GM20000 (cell line): ENCODE measurements at regions not wholly inside any gene's neighbourhood (a gene's known extent, or its start where the extent isn't known, plus 50 kb on each side); places are given as distances from the start of the nearest gene placed in this dataset.

Experiments used
- DNase-seq: peaks from one replicate; pipeline ENCODE4 v3.0.0; 2012; ENCODE audit warnings: low spot score
- CTCF ChIP-seq: IDR thresholded peaks from 2 replicates; pipeline ENCODE4 v1.5.1; 2012; ENCODE audit warnings: mild to moderate bottlenecking, control low read depth; ENCODE audit errors: extremely low read depth, missing control alignments

- DNase-seq: no peak
- no peak for TF ChIP-seq CTCF
These were observed 98.7 kb downstream of the CPZ start for GRCh38 chr4:8691151-8691775.

- TF ChIP-seq CTCF: no peak
- no peak for DNase-seq
These were observed 97.9 kb downstream of the CPZ start for GRCh38 chr4:8690216-8691150.

DNA sequence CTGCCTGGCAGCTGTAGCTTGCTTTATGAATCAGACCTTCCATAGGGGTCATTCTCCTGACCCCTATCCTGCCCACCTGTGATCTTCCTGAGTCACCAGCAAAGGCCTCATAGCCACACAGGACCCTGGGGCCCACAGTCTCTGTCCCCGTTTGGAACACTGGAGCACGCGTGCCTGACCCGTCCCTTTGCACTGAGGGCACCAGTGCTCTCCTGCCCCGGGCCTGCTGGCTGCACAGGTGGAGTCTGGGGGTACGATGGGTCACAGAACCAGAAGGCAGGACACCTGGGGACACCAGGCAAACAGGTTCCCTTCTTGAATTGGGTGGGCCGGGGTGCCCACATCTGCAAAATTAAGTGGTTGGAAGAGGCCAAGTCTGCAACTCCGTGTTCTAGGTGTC, 97.2 kb downstream of the CPZ start:
- DNase-seq: no peak
- TF ChIP-seq CTCF: no peak

DNA sequence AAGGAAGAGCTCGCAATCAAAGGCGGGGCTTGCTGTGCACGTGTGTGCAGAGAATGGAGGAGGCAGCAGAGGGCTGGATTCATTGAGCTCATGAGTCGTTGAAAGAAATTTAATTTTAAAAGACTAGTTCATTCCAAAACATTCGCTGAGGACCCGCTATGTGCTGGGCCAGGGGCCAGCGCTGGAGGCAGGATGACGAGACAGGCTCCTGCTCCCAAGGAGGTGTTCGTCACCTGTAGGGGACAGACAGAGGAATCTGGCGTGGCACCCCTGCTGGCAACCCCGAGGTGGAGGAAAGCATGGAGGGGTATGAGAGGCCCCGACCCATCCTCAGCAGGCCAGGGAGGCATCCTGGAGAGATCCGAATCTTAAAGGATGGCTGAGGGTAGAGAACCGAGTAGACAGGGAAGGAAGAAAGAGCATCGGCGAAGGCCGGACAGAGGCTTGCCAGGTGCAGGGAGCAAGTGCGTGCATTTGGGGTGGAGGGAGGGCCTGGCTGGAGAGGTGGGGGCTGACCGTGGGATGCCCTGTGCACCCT, 96.4 kb downstream of the CPZ start:
- no peak for TF ChIP-seq CTCF
- DNase-seq: no peak

DNA sequence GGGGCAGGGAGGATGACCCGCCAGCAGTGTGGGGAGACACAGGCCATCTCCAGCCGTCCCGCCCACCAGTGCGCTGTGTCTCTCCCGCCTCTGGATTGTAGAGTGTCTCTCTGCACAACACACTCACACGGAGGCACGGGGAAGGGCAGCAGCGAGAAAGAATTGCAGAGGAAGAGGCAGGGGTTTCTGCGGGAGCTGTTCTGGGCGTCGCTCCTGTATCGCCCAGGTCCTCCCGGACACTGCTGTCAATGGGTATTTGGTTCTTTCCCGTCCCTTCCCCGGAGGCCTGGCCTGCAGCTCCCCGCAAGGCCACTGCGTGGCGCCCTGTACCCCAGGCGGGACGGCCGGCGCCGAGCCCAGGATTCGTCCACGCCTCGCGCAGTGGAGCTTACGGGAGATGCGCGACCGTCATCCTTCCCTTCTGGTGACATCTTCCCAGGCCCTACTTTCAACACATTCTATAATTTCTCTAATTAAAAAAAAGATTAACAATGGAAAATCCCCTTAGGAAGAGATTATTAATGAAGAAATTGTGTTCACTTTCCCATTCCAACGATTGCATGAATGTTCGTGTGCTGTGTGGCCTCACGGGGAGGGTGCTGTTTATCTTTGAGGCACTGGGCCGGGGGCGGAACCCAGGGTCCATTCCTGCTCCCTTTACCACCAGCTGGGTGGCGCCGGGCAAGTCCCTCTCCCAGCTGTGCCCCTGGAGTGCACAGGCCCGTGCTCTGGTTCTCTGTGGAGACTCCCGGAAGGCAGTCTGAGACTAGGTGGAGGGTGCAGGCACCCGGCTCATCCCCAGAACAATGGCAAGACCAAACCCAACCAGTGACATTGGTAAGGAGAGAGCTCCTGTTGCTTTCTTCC, 95.7 kb downstream of the CPZ start:
- TF ChIP-seq CTCF: peak; percentile 47

DNA sequence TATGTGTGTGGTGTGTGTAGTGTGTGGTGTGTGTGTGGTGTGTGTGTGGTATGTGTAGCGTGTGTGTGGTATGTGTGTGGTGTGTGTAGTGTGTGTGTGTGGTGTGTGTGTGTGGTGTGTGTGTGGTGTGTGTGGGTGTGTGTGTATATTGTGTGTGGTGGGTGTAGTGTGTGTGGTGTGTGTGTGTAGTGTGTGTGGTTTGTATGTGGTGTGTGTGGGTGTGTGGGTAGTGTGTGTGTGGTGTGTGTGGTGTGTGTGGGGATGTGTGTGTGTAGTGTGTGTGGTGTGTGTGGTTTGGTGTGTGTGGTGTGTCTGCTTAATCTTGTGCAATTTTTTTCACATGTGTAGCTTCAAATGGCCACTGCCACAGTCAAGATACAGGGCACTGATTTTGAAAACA, 94.5 kb downstream of the CPZ start:
- no peak for TF ChIP-seq CTCF

More for the DNA sequence above, 95.7 kb downstream of the CPZ start:
- peak; percentile 47 for DNase-seq

More for the DNA sequence above, 94.5 kb downstream of the CPZ start:
- DNase-seq: no peak
